WERI-Rb-1 (cell line): ENCODE measurements at regions not wholly inside any gene's neighbourhood (a gene's known extent, or its start where the extent isn't known, plus 50 kb on each side); places are given as distances from the start of the nearest gene placed in this dataset.
"Not testable (repeated sequence)": the region's sequence is repeated elsewhere in the genome, so short reads cannot be mapped to it uniquely, and the experiment has no call there.

Experiments used
- DNase-seq: peaks from one replicate; pipeline ENCODE4 v3.0.0-alpha.2; 2020
- H3K27ac ChIP-seq: fragments of 250-450 bp; sonication (Bioruptor Pico); 2 replicates; pipeline ENCODE4 v1.5.1; 2020; ENCODE audit warnings: mild to moderate bottlenecking, moderate library complexity
- H3K27me3 ChIP-seq: fragments of 250-450 bp; sonication (Bioruptor Pico); 2 replicates; pipeline ENCODE4 v1.5.1; 2021; ENCODE audit warnings: mild to moderate bottlenecking, low read depth, moderate library complexity; ENCODE audit not compliant: insufficient read depth, severe bottlenecking
- H3K36me3 ChIP-seq: fragments of 250-450 bp; sonication (Bioruptor Pico); 2 replicates; pipeline ENCODE4 v1.5.1; 2020; ENCODE audit warnings: mild to moderate bottlenecking, moderate library complexity
- H3K4me3 ChIP-seq: 2 replicates; pipeline ENCODE4 v1.5.1; 2011; ENCODE audit warnings: low read depth, mild to moderate bottlenecking, control low read depth, low read length
- H3K9me3 ChIP-seq: fragments of 250-450 bp; sonication (Bioruptor Pico); 2 replicates; pipeline ENCODE4 v1.5.1; 2021; ENCODE audit warnings: mild to moderate bottlenecking, moderate library complexity; ENCODE audit not compliant: severe bottlenecking
- TF ChIP-seq, protein P1 (sequence below): IDR thresholded peaks from 2 replicates; pipeline ENCODE4 v1.5.1; 2011; ENCODE audit warnings: low read depth, mild to moderate bottlenecking, control low read depth, inconsistent platforms, low read length

DNA sequence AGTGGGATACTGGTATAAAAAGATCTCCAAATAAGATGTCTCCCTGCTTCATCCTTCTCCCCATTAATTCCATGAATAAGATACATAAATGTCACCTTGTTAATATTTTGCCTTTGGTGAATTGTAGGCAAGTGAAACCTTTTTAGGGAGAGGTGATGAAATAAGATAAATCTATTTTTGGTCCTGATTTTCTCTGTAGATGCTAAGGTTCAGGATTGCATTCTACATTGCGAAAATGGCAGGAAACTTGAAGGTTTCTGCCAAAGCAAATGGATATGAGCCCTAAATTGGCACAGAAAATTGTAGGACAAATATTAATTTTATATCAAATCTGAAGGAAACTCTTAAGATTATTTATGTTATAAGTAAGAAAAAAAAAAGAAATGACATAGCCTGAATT, 107.1 kb downstream of the PLPPR4 start:
- Histone ChIP-seq H3K27me3 (no peaks in the 10 kb centered on the region), H3K9me3 (no peaks in the 10 kb centered on the region), H3K27ac (no peak overlapping the region), H3K36me3 (no peaks in the 10 kb centered on the region), H3K4me3 (no peak overlapping the region)
- no peak for DNase-seq
- TF ChIP-seq, protein P1, sequence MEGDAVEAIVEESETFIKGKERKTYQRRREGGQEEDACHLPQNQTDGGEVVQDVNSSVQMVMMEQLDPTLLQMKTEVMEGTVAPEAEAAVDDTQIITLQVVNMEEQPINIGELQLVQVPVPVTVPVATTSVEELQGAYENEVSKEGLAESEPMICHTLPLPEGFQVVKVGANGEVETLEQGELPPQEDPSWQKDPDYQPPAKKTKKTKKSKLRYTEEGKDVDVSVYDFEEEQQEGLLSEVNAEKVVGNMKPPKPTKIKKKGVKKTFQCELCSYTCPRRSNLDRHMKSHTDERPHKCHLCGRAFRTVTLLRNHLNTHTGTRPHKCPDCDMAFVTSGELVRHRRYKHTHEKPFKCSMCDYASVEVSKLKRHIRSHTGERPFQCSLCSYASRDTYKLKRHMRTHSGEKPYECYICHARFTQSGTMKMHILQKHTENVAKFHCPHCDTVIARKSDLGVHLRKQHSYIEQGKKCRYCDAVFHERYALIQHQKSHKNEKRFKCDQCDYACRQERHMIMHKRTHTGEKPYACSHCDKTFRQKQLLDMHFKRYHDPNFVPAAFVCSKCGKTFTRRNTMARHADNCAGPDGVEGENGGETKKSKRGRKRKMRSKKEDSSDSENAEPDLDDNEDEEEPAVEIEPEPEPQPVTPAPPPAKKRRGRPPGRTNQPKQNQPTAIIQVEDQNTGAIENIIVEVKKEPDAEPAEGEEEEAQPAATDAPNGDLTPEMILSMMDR = no peak

DNA sequence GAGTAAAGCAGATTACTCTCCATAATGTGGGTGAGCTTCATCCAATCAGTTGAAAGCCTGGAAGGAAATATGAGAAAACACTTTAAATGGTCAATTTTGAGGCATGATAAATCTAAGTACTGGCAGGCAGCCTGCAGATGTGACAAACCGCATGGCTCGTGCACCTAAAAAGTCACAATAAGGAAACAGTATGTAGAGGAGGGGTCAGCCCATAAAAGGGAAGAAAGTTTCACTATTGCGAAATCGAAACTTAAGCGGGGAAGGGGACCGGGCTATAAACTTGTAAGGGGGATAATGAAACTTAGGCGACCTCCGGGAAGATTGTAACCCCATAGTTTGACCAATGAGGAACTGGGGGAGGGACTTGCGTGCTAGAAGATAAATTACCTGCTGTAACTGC, 109.8 kb downstream of the PLPPR4 start:
- DNase-seq = no peak
- TF ChIP-seq, protein P1 = no peak
- no peak overlapping the region for H3K27ac ChIP-seq
- no peaks in the 10 kb centered on the region for H3K36me3 ChIP-seq
- H3K27me3 ChIP-seq = no peaks in the 10 kb centered on the region
- no peaks in the 10 kb centered on the region for H3K9me3 ChIP-seq
- H3K4me3 ChIP-seq = no peak overlapping the region

DNA sequence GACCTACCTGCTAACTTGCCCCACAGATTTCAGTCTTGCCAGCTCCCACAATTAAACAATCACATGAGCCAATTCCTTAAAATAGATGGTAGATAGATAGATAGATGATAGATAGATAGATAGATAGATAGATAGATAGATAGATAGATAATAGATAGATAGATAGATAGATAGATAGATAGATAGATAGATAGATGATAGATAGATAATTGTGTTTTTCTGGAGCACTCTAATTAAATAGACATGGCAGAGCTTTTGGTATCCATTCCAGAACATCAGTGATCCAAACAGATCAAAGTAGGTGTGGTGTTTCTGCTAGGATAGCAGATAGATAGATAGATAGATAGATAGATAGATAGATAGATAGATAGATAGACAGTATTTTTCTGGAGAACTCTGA, 110.4 kb downstream of the PLPPR4 start:
- H3K4me3 ChIP-seq, H3K27ac ChIP-seq, DNase-seq, H3K27me3 ChIP-seq, H3K9me3 ChIP-seq, H3K36me3 ChIP-seq: not testable (repeated sequence)

DNA sequence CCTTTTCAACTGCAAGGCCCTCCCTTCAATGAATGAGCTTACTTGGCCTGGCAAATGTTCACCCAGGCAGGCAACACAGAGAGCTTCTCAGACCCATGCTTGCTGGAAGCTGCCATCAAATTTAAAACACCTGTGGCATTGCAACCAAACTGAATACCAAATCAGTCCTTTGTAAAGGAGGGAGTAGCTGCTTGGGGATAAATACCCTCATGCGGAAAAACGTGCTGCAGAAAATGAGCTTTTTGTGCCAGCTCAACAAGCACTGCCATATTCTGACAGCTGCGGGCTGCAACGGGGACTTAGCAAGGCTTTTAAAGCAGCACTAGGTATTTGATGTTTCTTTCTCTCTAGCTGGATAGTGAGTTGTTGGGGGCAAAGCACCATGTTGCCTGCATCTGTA, 119.7 kb downstream of the PLPPR4 start:
- Histone ChIP-seq H3K27me3 (no peaks in the 10 kb centered on the region), H3K4me3 (no peak overlapping the region), H3K27ac (no peak overlapping the region), H3K36me3 (no peaks in the 10 kb centered on the region), H3K9me3 (no peaks in the 10 kb centered on the region)
- no peak for DNase-seq
- TF ChIP-seq, protein P1 = no peak

DNA sequence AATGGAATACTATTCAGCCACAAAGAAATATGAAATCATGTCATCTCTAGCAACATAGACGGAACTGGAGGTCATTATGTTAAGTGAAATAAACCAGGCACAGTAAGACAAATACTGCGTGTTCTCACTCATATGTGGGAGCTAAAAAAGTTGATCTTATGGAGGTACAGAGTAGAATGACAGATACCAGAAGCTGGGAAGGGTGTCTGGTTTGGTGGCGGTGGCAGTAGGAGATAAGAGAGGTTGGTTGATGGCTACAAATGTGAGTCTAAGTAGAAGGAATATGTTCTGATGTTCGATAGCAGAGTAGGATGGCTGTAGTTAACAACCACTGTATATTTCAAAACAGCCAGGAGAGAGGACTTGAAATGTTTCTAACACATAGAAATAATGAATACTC, 121.6 kb downstream of the PLPPR4 start:
- TF ChIP-seq, protein P1 = no peak
- Histone ChIP-seq H3K27me3 (no peaks in the 10 kb centered on the region), H3K9me3 (peaks cover 2% of the 10 kb centered on the region), H3K27ac (no peak overlapping the region), H3K4me3 (no peak overlapping the region), H3K36me3 (no peaks in the 10 kb centered on the region)
- no peak for DNase-seq

DNA sequence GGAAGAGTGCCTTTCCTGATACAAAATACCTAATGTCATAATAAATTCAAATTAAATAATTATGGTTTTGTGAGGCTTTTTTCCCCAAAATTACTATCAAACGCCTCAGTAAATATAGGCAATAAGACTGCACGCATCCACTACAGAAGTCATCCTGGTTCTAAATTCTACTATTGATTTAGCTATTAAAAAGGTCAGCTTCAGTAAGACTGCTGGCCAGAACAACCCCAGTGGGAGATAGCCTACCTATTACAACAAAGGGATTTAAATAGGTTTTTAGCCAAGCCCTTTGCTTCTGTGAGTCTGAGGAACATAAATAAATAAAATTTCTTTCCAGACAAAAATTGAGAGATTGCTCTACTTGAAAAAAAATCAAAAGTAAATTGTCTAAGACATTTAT, 132.1 kb downstream of the PLPPR4 start:
- H3K9me3 ChIP-seq = no peaks in the 10 kb centered on the region
- no peak overlapping the region for H3K27ac ChIP-seq
- H3K36me3 ChIP-seq = no peaks in the 10 kb centered on the region
- no peaks in the 10 kb centered on the region for H3K27me3 ChIP-seq
- TF ChIP-seq, protein P1 = no peak
- no peak overlapping the region for H3K4me3 ChIP-seq
- DNase-seq = no peak
